ENCODE measurements at regions not wholly inside any gene's neighbourhood (a gene's known extent, or its start where the extent isn't known, plus 50 kb on each side); places are given as distances from the start of the nearest gene placed in this dataset.
A peak's percentile ranks its signal among the peaks of the same experiment; 100 is the strongest.

DNA sequence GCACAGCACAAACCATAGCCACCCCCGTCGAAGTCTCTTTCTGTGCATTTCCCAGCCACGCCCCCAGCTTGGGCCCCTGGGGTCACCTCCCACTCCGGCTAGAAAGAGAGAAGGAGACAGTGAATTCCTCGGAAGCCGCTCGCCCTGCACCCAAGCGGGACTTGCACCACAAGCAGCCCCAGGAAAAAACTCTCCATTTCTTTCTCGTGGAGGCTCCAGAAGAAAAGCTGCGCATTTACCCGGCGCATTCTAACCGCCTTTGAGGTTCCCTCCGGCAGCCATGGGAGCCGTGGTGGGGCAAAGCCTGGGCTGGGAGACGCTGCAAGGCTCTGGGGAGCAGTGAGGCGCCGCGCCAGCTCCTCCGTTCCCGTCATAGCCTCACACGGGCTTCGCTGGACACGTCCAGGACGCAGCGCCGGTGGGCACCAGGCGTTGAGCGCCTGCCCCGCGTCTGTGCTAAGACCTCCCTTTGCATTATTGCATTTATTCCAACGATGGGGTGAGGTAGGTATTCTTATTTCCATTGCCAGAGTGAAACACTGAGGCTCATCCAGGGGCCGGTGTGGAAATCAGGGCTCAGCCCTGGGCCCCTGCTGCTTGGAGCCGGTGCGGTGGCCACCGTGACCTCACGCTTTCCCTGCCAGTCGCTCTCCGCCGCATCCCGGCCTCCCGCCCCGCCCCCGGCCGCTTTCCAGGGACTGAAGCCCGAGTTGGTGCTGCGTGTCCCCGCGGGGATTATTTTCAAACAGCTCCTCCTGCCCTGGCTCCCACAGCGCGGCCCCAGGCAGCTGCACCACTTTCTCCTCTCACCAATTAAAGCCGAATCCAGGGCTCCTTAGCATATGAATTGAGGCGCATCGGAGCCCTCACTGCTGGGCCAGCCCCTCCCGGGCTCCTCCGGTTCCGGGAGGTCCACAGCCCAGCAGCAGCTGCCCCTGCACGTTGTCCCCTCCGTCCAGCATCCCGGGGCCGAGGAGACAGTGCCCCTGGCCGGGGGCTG is 148.3 kb upstream of the AFDN start (continued):
- TF ChIP-seq, protein P1, sequence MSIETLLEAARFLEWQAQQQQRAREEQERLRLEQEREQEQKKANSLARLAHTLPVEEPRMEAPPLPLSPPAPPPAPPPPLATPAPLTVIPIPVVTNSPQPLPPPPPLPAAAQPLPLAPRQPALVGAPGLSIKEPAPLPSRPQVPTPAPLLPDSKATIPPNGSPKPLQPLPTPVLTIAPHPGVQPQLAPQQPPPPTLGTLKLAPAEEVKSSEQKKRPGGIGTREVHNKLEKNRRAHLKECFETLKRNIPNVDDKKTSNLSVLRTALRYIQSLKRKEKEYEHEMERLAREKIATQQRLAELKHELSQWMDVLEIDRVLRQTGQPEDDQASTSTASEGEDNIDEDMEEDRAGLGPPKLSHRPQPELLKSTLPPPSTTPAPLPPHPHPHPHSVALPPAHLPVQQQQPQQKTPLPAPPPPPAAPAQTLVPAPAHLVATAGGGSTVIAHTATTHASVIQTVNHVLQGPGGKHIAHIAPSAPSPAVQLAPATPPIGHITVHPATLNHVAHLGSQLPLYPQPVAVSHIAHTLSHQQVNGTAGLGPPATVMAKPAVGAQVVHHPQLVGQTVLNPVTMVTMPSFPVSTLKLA (IDR thresholded peaks at IDR 0.05) = no peak
- TF ChIP-seq, protein P2, sequence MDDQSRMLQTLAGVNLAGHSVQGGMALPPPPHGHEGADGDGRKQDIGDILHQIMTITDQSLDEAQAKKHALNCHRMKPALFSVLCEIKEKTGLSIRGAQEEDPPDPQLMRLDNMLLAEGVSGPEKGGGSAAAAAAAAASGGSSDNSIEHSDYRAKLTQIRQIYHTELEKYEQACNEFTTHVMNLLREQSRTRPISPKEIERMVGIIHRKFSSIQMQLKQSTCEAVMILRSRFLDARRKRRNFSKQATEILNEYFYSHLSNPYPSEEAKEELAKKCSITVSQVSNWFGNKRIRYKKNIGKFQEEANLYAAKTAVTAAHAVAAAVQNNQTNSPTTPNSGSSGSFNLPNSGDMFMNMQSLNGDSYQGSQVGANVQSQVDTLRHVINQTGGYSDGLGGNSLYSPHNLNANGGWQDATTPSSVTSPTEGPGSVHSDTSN (CRISPR knock-in tag; IDR thresholded peaks at IDR 0.05; ENCODE audit: borderline replicate concordance) = no peak
- TF ChIP-seq ZNF605 (CRISPR knock-in tag; IDR thresholded peaks at IDR 0.05) = peak; percentile 51; the same call in 1 of the 2 replicates
- TF ChIP-seq HDAC1 (CRISPR knock-in tag; IDR thresholded peaks at IDR 0.05) = no peak
- TF ChIP-seq, protein P3, sequence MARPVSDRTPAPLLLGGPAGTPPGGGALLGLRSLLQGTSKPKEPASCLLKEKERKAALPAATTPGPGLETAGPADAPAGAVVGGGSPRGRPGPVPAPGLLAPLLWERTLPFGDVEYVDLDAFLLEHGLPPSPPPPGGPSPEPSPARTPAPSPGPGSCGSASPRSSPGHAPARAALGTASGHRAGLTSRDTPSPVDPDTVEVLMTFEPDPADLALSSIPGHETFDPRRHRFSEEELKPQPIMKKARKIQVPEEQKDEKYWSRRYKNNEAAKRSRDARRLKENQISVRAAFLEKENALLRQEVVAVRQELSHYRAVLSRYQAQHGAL (CRISPR knock-in tag; IDR thresholded peaks at IDR 0.05; ENCODE audit: not compliant biosample characterization) = no peak
- TF ChIP-seq HNF4G (IDR thresholded peaks at IDR 0.05; ENCODE audit: borderline replicate concordance, low read depth, low read length) = no peak
- TF ChIP-seq HNF4G (CRISPR knock-in tag; IDR thresholded peaks at IDR 0.05; ENCODE audit: borderline replicate concordance, low read depth) = no peak
- no peak for TF ChIP-seq ARNTL (CRISPR knock-in tag; IDR thresholded peaks at IDR 0.05)
- TF ChIP-seq, protein P4, sequence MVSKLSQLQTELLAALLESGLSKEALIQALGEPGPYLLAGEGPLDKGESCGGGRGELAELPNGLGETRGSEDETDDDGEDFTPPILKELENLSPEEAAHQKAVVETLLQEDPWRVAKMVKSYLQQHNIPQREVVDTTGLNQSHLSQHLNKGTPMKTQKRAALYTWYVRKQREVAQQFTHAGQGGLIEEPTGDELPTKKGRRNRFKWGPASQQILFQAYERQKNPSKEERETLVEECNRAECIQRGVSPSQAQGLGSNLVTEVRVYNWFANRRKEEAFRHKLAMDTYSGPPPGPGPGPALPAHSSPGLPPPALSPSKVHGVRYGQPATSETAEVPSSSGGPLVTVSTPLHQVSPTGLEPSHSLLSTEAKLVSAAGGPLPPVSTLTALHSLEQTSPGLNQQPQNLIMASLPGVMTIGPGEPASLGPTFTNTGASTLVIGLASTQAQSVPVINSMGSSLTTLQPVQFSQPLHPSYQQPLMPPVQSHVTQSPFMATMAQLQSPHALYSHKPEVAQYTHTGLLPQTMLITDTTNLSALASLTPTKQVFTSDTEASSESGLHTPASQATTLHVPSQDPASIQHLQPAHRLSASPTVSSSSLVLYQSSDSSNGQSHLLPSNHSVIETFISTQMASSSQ (IDR thresholded peaks at IDR 0.05; ENCODE audit: low read depth) = no peak
- TF ChIP-seq, protein P4 (CRISPR knock-in tag; IDR thresholded peaks at IDR 0.05; ENCODE audit: borderline replicate concordance) = no peak
- TF ChIP-seq RAD51 (IDR thresholded peaks at IDR 0.05; ENCODE audit: borderline replicate concordance) = no peak
- no peak for TF ChIP-seq ZNF556 (CRISPR knock-in tag; IDR thresholded peaks at IDR 0.05; ENCODE audit: borderline replicate concordance)
- TF ChIP-seq RARA (CRISPR knock-in tag; IDR thresholded peaks at IDR 0.05) = peak; percentile 43
- TF ChIP-seq, protein P5, sequence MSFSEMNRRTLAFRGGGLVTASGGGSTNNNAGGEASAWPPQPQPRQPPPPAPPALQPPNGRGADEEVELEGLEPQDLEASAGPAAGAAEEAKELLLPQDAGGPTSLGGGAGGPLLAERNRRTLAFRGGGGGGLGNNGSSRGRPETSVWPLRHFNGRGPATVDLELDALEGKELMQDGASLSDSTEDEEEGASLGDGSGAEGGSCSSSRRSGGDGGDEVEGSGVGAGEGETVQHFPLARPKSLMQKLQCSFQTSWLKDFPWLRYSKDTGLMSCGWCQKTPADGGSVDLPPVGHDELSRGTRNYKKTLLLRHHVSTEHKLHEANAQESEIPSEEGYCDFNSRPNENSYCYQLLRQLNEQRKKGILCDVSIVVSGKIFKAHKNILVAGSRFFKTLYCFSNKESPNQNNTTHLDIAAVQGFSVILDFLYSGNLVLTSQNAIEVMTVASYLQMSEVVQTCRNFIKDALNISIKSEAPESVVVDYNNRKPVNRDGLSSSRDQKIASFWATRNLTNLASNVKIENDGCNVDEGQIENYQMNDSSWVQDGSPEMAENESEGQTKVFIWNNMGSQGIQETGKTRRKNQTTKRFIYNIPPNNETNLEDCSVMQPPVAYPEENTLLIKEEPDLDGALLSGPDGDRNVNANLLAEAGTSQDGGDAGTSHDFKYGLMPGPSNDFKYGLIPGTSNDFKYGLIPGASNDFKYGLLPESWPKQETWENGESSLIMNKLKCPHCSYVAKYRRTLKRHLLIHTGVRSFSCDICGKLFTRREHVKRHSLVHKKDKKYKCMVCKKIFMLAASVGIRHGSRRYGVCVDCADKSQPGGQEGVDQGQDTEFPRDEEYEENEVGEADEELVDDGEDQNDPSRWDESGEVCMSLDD (CRISPR knock-in tag; IDR thresholded peaks at IDR 0.05; ENCODE audit: borderline replicate concordance) = no peak
- TF ChIP-seq PITX1 (CRISPR knock-in tag; IDR thresholded peaks at IDR 0.05) = no peak
